GM12891 (cell line): ENCODE measurements at regions not wholly inside any gene's neighbourhood (a gene's known extent, or its start where the extent isn't known, plus 50 kb on each side); places are given as distances from the start of the nearest gene placed in this dataset.

ENCODE experiments used
- DNase-seq: peaks from one replicate; pipeline ENCODE4 v3.0.0; 2011; ENCODE audit warnings: low spot score; ENCODE audit not compliant: insufficient read length
- FAIRE-seq: peaks from 2 replicates; lab custom pipeline; 2011; peaks lifted over from hg19 to GRCh38; lab: Jason Lieb, UNC
- PAX5 ChIP-seq: IDR thresholded peaks from 2 replicates; pipeline ENCODE4 v1.6.1; 2011; ENCODE audit warnings: low read length, moderate library complexity, mild to moderate bottlenecking; ENCODE audit not compliant: insufficient read depth, severe bottlenecking
- POLR2A ChIP-seq: IDR thresholded peaks from 2 replicates; pipeline ENCODE4 v1.6.1; 2011; ENCODE audit warnings: low read depth, low read length, control low read depth
- POLR2AphosphoS5 ChIP-seq: IDR thresholded peaks from 2 replicates; pipeline ENCODE4 v1.6.1; 2011; ENCODE audit warnings: low read depth, low read length, control low read depth
- POU2F2 ChIP-seq: IDR thresholded peaks from 2 replicates; pipeline ENCODE4 v1.6.1; 2011; ENCODE audit warnings: low read depth, mild to moderate bottlenecking, control low read depth, low read length, moderate library complexity
- SPI1 ChIP-seq: IDR thresholded peaks from 2 replicates; pipeline ENCODE4 v1.6.1; 2011; ENCODE audit warnings: low read depth, low read length, control low read depth
- TAF1 ChIP-seq: IDR thresholded peaks from 2 replicates; pipeline ENCODE4 v1.6.1; 2011; ENCODE audit warnings: low read depth, low read length, control low read depth

DNA sequence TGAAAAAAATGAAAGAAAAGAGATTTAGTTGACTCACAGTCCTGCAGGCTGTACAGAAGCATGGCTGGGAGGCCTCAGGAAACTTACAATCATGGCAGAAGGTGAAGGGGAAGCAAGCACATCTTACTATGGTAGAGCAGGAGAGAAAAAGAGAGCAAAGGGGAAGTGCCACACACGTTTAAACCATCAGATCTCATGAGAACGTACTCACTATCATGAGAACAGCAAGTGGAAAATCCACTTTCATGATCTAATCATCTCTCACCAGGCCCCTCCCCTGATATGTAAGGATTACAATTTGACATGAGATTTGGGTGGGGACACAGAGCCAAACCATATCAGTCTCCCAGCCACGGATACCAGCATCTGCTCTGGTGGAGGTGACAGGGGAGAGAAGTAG, 50.8 kb upstream of the CPOX start:
- FAIRE-seq (peak; percentile 58), DNase-seq (no peak)
- no peak for TF ChIP-seq POLR2AphosphoS5
- TF ChIP-seq SPI1, result peak; percentile 73

DNA sequence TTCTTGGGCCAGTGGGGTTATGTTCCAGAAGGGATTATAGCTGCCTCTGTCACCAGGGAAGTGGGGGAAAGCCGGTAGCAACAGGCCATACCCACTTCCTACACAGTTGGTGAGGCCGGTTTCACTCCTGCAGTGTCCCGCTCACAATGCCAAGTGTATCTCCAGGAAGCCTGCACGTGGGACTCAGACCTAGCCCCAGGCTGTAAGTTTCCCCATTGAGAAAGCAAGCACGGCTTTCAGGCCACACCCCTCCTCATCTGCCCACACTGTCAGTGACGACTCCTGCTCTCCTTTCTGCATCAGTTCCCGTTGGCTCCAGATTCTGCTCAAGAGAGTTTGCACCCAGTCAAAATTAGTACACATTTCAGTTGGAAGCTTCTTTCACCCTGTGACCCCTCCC, 51.6 kb upstream of the CPOX start:
- TF ChIP-seq SPI1 (no peak), POLR2A (no peak), POU2F2 (no peak), PAX5 (no peak), POLR2AphosphoS5 (no peak), TAF1 (no peak)
- FAIRE-seq, result no peak
- no peak for DNase-seq

GRCh38 chr3:98646680-98647079, 53.3 kb upstream of the CPOX start:
- no peak for TF ChIP-seq POLR2A
- no peak for TF ChIP-seq POLR2AphosphoS5
- TF ChIP-seq SPI1, result no peak
- TF ChIP-seq POU2F2, result no peak
- no peak for TF ChIP-seq PAX5
- TF ChIP-seq TAF1, result no peak
- FAIRE-seq, result no peak
- DNase-seq, result no peak

- FAIRE-seq (no peak), DNase-seq (no peak)
- TF ChIP-seq POLR2AphosphoS5 (no peak), POU2F2 (no peak), TAF1 (no peak), POLR2A (no peak), PAX5 (no peak), SPI1 (no peak)
Observed at GRCh38 chr3:98647197-98647596, 53.8 kb upstream of the CPOX start.

DNA sequence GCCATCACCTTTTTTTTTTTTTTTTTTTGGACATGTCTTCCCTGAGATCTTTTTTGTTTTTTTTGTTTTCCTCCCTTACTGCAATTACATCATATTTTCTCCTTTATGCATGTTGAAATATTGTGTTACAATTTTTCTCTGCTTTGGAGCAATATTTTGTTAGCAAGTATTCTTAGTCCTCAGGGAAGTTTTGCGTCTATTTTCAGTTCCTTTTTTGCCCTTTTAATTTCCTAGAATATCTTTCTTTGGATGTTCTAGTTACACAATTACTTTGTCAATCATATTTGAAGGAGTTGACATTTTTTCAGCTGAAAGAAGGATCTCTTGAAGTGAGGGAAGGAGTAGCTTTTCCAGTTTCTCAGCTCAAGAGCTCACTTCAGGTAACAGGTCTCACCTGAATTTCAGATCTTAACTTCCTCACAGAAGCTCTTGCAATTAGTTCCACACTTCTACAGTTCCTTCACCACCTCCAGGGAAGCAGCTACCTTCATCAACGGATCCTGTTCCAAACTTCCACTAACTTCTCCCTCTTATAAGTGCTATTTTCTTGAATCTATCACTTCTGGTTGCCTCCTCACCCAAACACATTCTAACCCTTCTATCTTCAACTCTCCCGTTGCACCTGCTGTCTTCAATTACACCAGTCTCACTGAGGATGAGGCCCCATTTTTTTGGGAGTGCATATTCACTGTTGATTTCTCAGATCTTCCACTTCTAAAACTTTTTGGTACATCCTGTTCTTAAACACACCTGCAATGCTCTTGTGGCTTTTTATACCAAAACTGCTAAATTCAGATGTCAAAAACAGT, 57.8 kb upstream of the CPOX start:
- no peak for DNase-seq
- TF ChIP-seq POU2F2 (no peak), PAX5 (no peak), SPI1 (peak; percentile 59), POLR2A (no peak), POLR2AphosphoS5 (no peak)
- FAIRE-seq, result peak; percentile 65

- TF ChIP-seq SPI1 (no peak), POU2F2 (no peak)
- DNase-seq, result no peak
- FAIRE-seq, result no peak
Observed at GRCh38 chr3:98651780-98652077, 58.3 kb upstream of the CPOX start.

GRCh38 chr3:98655666-98656065, 62.3 kb upstream of the CPOX start:
- FAIRE-seq (no peak), DNase-seq (no peak)
- TF ChIP-seq PAX5 (no peak), POLR2A (no peak), TAF1 (no peak), POU2F2 (no peak), POLR2AphosphoS5 (no peak)

DNA sequence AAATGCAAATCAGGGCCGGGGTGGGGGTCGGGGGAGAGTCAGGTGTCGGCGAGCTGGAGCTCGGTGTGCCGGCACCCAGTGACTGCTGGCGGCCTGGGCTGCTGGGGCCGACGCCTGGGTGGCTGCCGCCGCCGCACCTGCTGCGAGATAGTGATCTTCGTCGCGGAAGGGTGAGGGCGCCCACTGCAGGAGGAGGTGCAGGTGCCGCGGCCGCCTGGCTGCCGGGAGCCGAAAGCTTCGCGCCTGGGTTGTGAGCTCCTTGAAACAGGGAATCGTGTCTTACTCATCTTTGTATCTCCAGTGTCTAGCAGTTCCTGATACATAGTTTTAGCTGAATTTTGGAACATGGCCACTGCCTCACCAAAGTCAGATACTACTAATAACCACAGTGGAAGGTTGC, 64.0 kb upstream of the CPOX start:
- TF ChIP-seq POU2F2 (peak; percentile 81), POLR2A (no peak)
- DNase-seq, result peak; percentile 55
- peak; percentile 94 for FAIRE-seq

- no peak for DNase-seq
- TF ChIP-seq POLR2AphosphoS5 (no peak), PAX5 (no peak), POLR2A (no peak), SPI1 (no peak), POU2F2 (no peak), TAF1 (no peak)
- no peak for FAIRE-seq
Observed at GRCh38 chr3:98662699-98663098, 69.3 kb upstream of the CPOX start.

DNA sequence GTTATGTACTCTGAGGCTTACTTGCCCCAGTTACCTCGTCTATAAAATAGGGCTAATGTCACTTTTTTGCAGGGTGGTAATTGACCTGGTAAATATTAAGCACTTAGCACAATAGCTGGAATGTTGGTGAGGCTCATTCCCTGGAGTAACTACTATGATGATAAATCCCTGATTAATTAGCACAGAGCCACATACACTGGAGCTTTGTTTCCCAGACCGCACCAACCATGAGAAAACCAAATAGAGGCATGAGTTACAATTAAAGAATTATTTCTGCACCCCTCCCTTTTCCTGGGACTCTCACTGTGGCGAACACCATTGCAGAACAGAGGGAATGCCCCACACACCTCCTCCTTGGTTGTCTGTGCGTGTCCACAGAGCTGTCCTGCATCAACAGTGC, 76.6 kb upstream of the CPOX start:
- TF ChIP-seq POU2F2, result no peak
- TF ChIP-seq POLR2AphosphoS5, result no peak
- no peak for TF ChIP-seq SPI1
- TF ChIP-seq POLR2A, result no peak
- no peak for FAIRE-seq
- DNase-seq, result no peak

- DNase-seq (no peak), FAIRE-seq (no peak)
- TF ChIP-seq SPI1 (no peak), PAX5 (no peak), POLR2AphosphoS5 (no peak), POLR2A (no peak), TAF1 (no peak), POU2F2 (no peak)
Observed at GRCh38 chr3:98679986-98680385, 83.2 kb upstream of the ST3GAL6 start.
